Osteoblast (primary cell): ENCODE measurements at regions not wholly inside any gene's neighbourhood (a gene's known extent, or its start where the extent isn't known, plus 50 kb on each side); places are given as distances from the start of the nearest gene placed in this dataset.

Source experiments
- DNase-seq: peaks from one replicate; pipeline ENCODE4 v3.0.0; 2011; ENCODE audit warnings: low spot score, mixed read lengths; ENCODE audit not compliant: insufficient read length; ENCODE audit errors: missing footprints
- H2AFZ ChIP-seq: 2 replicates; pipeline ENCODE4 v1.6.0; 2011; ENCODE audit warnings: mild to moderate bottlenecking, low read length
- H3K27ac ChIP-seq: 2 replicates; pipeline ENCODE4 v1.5.1; 2011; ENCODE audit warnings: mild to moderate bottlenecking, low read depth, low read length, moderate library complexity
- H3K27me3 ChIP-seq: 2 replicates; pipeline ENCODE4 v1.6.0; 2012; ENCODE audit warnings: mild to moderate bottlenecking, control low read depth, inconsistent platforms, low read length, moderate library complexity; ENCODE audit not compliant: insufficient read depth
- H3K36me3 ChIP-seq: 2 replicates; pipeline ENCODE4 v1.5.1; 2011; ENCODE audit warnings: mild to moderate bottlenecking, low read length, control low read depth, moderate library complexity; ENCODE audit not compliant: insufficient read depth
- H3K4me1 ChIP-seq: 2 replicates; pipeline ENCODE4 v1.5.1; 2011; ENCODE audit warnings: mild to moderate bottlenecking, low read length, control low read depth, moderate library complexity; ENCODE audit not compliant: insufficient read depth
- H3K4me2 ChIP-seq: 2 replicates; pipeline ENCODE4 v1.6.0; 2011; ENCODE audit warnings: mild to moderate bottlenecking, low read length; ENCODE audit not compliant: insufficient read depth
- H3K4me3 ChIP-seq: fragments of 200-600 bp; sonication (generic); 3 replicates; pipeline ENCODE4 v1.5.1; 2012; ENCODE audit warnings: mild to moderate bottlenecking, low read length, inconsistent platforms; ENCODE audit not compliant: insufficient read depth
- H3K79me2 ChIP-seq: 2 replicates; pipeline ENCODE4 v1.6.0; 2012; ENCODE audit warnings: mild to moderate bottlenecking, low read length, control low read depth, inconsistent platforms; ENCODE audit not compliant: insufficient read depth
- H3K9me3 ChIP-seq: 2 replicates; pipeline ENCODE4 v1.5.1; 2011; ENCODE audit warnings: low read depth, low read length, control low read depth
- H4K20me1 ChIP-seq: 2 replicates; pipeline ENCODE4 v1.6.0; 2012; ENCODE audit warnings: mild to moderate bottlenecking, low read length, control low read depth; ENCODE audit not compliant: insufficient read depth
- CTCF ChIP-seq: IDR thresholded peaks from 2 replicates; pipeline ENCODE4 v1.5.1; 2011; ENCODE audit warnings: mild to moderate bottlenecking, low read depth, low read length, moderate library complexity; ENCODE audit errors: extremely low read depth

DNA sequence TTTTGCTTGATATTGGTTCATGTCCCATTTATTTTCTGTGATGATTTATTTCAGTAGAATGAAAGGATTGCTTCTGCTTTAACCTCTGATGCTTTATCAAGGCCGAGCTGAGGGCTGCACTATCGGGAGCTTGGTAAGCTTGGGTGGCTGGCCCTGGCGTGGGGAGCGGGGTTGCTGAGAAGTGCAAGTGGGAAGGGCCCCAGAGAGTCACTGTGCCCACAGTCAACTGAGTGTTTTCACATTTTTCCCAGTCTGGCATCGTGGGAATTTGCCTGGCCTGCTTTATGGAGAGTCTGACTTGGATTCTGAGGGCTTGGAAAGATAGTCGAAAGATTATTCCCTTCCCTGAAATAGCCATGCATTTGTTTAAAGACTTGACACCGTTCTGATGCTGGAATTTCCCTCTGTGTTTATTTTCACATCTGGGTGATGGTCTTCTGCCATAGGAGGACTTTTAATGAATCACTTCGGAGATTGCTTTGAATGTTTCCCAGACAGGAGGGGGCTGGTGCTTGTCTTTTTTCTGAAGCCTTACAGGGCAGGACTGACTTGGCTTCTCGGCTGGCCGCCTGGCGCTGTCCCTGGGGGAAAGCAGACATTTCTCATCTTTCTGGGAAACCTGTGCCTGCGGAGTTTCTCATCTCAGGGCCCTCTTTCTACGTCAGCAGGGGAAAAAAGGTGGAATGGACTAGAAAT, 139.0 kb downstream of the BOD1 start:
- Histone ChIP-seq H3K4me3 (peak overlapping the region; percentile 35), H2AFZ (no peak overlapping the region), H3K79me2 (no peaks in the 10 kb centered on the region), H3K27ac (peak overlapping the region; percentile 98), H3K36me3 (no peaks in the 10 kb centered on the region), H3K27me3 (no peaks in the 10 kb centered on the region), H3K9me3 (no peaks in the 10 kb centered on the region), H3K4me1 (peaks cover 68% of the 10 kb centered on the region), H4K20me1 (no peaks in the 10 kb centered on the region), H3K4me2 (peak overlapping the region; percentile 50)
- no peak for DNase-seq
- TF ChIP-seq CTCF: no peak

GRCh38 chr5:173475780-173476179, 140.7 kb downstream of the BOD1 start:
- no peak overlapping the region for H3K4me3 ChIP-seq
- H3K4me1 ChIP-seq: peaks cover 78% of the 10 kb centered on the region
- peak overlapping the region; percentile 98 for H3K27ac ChIP-seq

GRCh38 chr5:173474881-173475287, 141.6 kb downstream of the BOD1 start:
- no peak for TF ChIP-seq CTCF
- no peak overlapping the region for H3K4me3 ChIP-seq
- H3K9me3 ChIP-seq: no peaks in the 10 kb centered on the region
- peaks cover 73% of the 10 kb centered on the region for H3K4me1 ChIP-seq
- no peak overlapping the region for H2AFZ ChIP-seq
- peak overlapping the region; percentile 98 for H3K27ac ChIP-seq
- peak overlapping the region; percentile 39 for H3K4me2 ChIP-seq
- DNase-seq: peak; percentile 71
- no peaks in the 10 kb centered on the region for H3K27me3 ChIP-seq
- no peaks in the 10 kb centered on the region for H3K36me3 ChIP-seq
- no peaks in the 10 kb centered on the region for H3K79me2 ChIP-seq
- H4K20me1 ChIP-seq: no peaks in the 10 kb centered on the region

More at GRCh38 chr5:173475780-173476179, 140.7 kb downstream of the BOD1 start:
- no peaks in the 10 kb centered on the region for H3K36me3 ChIP-seq
- no peak for DNase-seq
- no peaks in the 10 kb centered on the region for H3K9me3 ChIP-seq
- H3K27me3 ChIP-seq: no peaks in the 10 kb centered on the region
- no peak for TF ChIP-seq CTCF
- no peak overlapping the region for H2AFZ ChIP-seq
- H4K20me1 ChIP-seq: no peaks in the 10 kb centered on the region
- peak overlapping the region; percentile 39 for H3K4me2 ChIP-seq
- H3K79me2 ChIP-seq: no peaks in the 10 kb centered on the region

DNA sequence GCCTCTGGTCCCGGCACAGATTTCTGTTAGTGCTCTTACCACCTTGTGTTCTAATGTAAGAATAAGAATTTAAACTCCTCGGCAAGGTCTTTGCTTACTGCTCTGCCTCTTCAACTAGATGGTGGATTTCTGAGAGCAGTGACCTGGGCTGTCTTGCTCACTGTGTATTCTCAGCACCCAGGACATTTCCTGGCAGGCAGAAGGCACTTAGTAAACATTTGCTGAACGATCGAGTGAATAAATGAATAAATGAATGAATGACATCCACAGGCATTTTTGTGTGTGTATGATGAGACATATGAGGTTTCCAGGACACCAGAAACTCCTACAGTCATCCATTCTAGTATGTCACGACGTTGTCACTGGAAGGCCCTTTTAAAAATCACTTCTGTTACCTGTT, 143.2 kb downstream of the BOD1 start:
- Histone ChIP-seq H3K79me2 (no peaks in the 10 kb centered on the region), H4K20me1 (no peaks in the 10 kb centered on the region), H3K27ac (peak overlapping the region; percentile 98), H3K9me3 (no peaks in the 10 kb centered on the region), H2AFZ (no peak overlapping the region), H3K4me3 (no peak overlapping the region), H3K27me3 (no peaks in the 10 kb centered on the region), H3K36me3 (no peaks in the 10 kb centered on the region), H3K4me2 (no peak overlapping the region), H3K4me1 (peaks cover 66% of the 10 kb centered on the region)
- no peak for TF ChIP-seq CTCF
- no peak for DNase-seq
